GM21515 (cell line): ENCODE measurements at regions not wholly inside any gene's neighbourhood (a gene's known extent, or its start where the extent isn't known, plus 50 kb on each side); places are given as distances from the start of the nearest gene placed in this dataset.

ENCODE experiments used
- ATAC-seq: cut with Tn5 transposase; IDR thresholded peaks from one replicate; pipeline ENCODE4 v1.9.1; 2021; ENCODE audit not compliant: unreplicated experiment

GRCh38 chr9:84173961-84174360 is 166.6 kb downstream of the SLC28A3 start:
- no peak for ATAC-seq

- no peak for ATAC-seq
These were observed 166.1 kb downstream of the SLC28A3 start for GRCh38 chr9:84174486-84174885.

- ATAC-seq, result no peak
These were observed 163.2 kb downstream of the SLC28A3 start for GRCh38 chr9:84177407-84177806.

- no peak for ATAC-seq
These were observed 161.0 kb downstream of the SLC28A3 start for GRCh38 chr9:84179531-84179930.

- no peak for ATAC-seq
These were observed 153.5 kb downstream of the SLC28A3 start for GRCh38 chr9:84187090-84187489.

GRCh38 chr9:84189904-84190303 is 150.7 kb downstream of the SLC28A3 start:
- ATAC-seq, result no peak

- no peak for ATAC-seq
These were observed 150.1 kb downstream of the SLC28A3 start for GRCh38 chr9:84190411-84190810.

GRCh38 chr9:84206801-84207370 is 133.7 kb downstream of the SLC28A3 start:
- ATAC-seq, result no peak

- no peak for ATAC-seq
These were observed 133.0 kb downstream of the SLC28A3 start for GRCh38 chr9:84207491-84207951.

GRCh38 chr9:84212246-84212645 is 128.3 kb downstream of the SLC28A3 start:
- ATAC-seq, result no peak

GRCh38 chr9:84212982-84213381 is 127.6 kb downstream of the SLC28A3 start:
- ATAC-seq, result no peak

- ATAC-seq, result no peak
These were observed 124.4 kb downstream of the SLC28A3 start for GRCh38 chr9:84216151-84216550.

GRCh38 chr9:84218322-84218721 is 122.2 kb downstream of the SLC28A3 start:
- ATAC-seq, result no peak

GRCh38 chr9:84224246-84224645 is 116.3 kb downstream of the SLC28A3 start:
- ATAC-seq, result no peak
